ENCODE measurements at regions not wholly inside any gene's neighbourhood (a gene's known extent, or its start where the extent isn't known, plus 50 kb on each side); places are given as distances from the start of the nearest gene placed in this dataset.

GRCh38 chr2:211176514-211177141 lies 620.2 kb downstream of the CPS1 start:
- no peaks in the 10 kb centered on the region for H3K4me1 ChIP-seq
- intact Hi-C loops (cut with DNase I): no loop called here
- no peak for ATAC-seq
- H3K27me3 ChIP-seq: no peaks in the 10 kb centered on the region
- no peak for TF ChIP-seq CTCF (IDR thresholded peaks at IDR 0.05)
- H3K36me3 ChIP-seq: no peaks in the 10 kb centered on the region
- H3K4me3 ChIP-seq: no peak overlapping the region
- no peak overlapping the region for H3K27ac ChIP-seq
- H3K9me3 ChIP-seq: no peaks in the 10 kb centered on the region
- DNase-seq: no peak

GRCh38 chr2:211181626-211182025 lies 625.2 kb downstream of the CPS1 start:
- no peak for TF ChIP-seq CTCF (IDR thresholded peaks at IDR 0.05)
- Histone ChIP-seq H3K4me3 (no peak overlapping the region), H3K27ac (no peak overlapping the region), H3K36me3 (no peaks in the 10 kb centered on the region), H3K9me3 (no peaks in the 10 kb centered on the region), H3K27me3 (peaks cover 0 to 8% (median 0%) of the 10 kb centered on the region in 7 donors), H3K4me1 (no peaks in the 10 kb centered on the region)
- intact Hi-C loops (cut with DNase I): no loop called here
- no peak for ATAC-seq
- no peak for DNase-seq
- WGBS, 2 donors: 47 to 49% methylated on average over 5 of the region's 5 CpGs

- no peak for ATAC-seq
- H3K27me3 ChIP-seq: peaks cover 0 to 8% (median 0%) of the 10 kb centered on the region in 7 donors
- H3K36me3 ChIP-seq: no peaks in the 10 kb centered on the region
- no peak overlapping the region for H3K27ac ChIP-seq
- intact Hi-C loops (cut with DNase I): no loop called here
- no peak for DNase-seq
- TF ChIP-seq CTCF (IDR thresholded peaks at IDR 0.05): no peak
- no peaks in the 10 kb centered on the region for H3K9me3 ChIP-seq
- H3K4me3 ChIP-seq: no peak overlapping the region
- H3K4me1 ChIP-seq: no peaks in the 10 kb centered on the region
Observed at GRCh38 chr2:211187602-211188001, 631.2 kb downstream of the CPS1 start.

GRCh38 chr2:211203986-211204385 lies 647.6 kb downstream of the CPS1 start:
- intact Hi-C loops (cut with DNase I): no loop called here
- ATAC-seq (no peak), DNase-seq (no peak)
- H3K27ac ChIP-seq: no peak overlapping the region
- H3K4me3 ChIP-seq: no peak overlapping the region
- H3K9me3 ChIP-seq: no peaks in the 10 kb centered on the region
- H3K27me3 ChIP-seq: no peaks in the 10 kb centered on the region
- no peaks in the 10 kb centered on the region for H3K36me3 ChIP-seq
- no peaks in the 10 kb centered on the region for H3K4me1 ChIP-seq
- no peak for TF ChIP-seq CTCF (IDR thresholded peaks at IDR 0.05)
